Fibroblast of the conjunctiva (primary cell): ENCODE measurements at regions not wholly inside any gene's neighbourhood (a gene's known extent, or its start where the extent isn't known, plus 50 kb on each side); places are given as distances from the start of the nearest gene placed in this dataset.

Source experiments
- DNase-seq: peaks from one replicate; pipeline ENCODE4 v3.0.0-alpha.2; 2010; ENCODE audit warnings: low read depth

DNA sequence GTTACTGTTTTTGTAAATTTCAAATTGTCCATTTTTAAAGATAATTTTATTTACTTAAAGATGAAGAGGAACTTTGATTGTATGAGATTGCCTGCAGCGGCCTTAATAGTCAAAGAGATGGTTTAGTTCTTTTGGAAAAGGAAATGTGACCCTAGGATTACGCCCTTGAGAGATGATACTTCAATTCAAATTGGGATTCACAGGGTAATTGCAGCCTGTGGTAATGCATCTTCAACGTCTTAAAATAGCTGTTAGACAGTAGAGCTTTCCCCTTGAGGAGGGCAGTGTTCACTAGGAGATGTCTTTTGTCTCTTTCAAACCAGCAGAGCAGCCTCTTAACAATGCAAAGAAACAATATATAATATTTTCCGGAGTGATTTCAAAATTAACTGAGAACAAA is 127.1 kb downstream of the TAF11L14 start:
- DNase-seq = no peak

DNA sequence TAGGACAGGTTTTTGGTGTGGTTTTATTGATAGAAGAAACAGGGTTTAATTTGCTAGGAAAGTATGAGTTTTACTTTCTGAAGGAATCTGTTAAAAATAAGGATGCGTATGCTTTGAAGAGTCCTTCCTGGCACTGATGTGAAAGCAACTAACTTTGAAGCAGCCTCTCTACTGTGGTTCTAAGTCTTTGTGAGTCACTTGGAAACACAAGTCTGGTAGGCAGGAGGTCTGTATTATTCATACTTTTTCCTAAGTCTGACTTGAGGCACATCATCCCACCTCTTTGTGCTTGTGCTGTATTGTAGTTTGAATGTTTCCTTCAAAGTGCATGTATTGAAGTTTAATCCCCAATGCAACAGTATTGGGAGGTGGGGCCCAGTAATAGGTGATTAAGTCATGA is 129.0 kb downstream of the TAF11L14 start:
- no peak for DNase-seq

DNA sequence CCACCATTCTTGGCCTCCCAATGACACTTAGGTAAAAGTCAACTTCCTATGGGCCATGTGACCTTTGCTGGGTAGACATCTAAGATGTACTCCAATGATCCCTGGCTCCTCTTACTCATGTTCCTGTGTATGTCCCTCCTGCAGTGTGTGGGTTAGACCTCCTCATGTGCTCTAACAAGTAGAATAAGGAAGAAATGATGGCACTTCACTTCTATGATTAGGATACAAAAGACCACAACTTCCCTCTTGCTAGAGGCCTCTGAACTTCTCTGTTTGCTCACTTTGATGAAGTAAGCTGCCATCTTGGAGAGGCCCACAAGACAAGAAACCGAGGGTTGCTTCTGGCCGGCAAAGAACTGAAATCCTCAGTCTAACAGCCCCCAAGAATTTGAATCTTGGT is 131.8 kb downstream of the TAF11L14 start:
- no peak for DNase-seq

DNA sequence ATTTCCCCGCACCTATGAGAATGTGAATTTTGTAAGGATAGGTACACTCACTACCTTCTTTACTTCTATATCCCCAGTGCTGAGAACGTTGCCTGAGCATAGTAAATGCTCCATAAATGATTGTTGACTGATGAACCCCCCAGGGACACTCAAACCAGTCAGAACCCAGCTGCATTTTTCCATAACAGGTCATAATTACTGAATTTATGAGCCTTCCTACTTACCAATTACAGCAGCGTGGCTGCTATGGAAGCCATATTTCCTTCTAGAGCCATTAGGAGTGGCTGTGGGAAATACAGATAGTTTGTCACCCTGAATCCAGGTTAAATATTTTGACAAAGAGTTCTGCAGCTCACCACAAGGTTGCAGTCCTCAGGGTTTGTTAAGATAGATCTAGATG is 135.0 kb downstream of the TAF11L14 start:
- no peak for DNase-seq

DNA sequence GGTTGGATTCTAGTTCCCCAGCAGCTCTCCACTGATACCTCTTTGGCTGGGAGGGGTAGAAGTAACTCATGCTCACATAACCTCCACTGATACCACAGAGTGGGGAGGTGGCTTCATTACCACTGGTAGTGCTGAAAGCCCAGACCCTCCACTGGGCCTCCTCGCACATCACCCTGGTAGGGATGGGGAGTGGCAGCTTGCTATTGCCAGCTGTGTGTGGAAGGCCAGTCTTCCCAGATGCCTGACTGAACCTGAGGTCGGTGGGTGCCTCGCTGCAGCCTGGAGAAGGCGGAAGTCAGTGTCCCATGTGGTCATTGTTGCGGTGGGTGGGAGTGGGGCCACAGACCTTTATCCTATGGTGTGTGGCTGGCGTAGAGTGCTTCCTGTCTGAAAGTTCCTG is 138.0 kb downstream of the TAF11L14 start:
- no peak for DNase-seq

DNA sequence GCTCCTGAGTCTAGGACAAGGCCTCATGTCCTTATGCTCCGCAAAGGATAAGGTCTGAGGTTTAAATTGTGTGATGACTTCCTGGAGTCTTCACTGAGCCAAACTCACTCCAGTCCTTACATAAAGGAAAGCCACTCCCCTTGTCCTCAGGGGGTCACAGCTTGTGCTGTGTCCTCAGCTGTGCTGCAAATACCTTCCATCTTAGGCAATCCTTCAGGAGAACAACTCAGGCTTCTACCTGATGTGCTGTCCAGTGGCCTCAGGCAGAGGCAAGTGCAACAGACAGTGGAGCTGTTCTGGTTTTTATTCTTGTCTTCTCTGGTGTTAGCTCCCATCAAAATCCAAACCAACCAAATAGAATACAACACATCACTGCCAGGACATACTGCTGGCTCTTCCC is 151.5 kb downstream of the TAF11L14 start:
- DNase-seq = no peak

DNA sequence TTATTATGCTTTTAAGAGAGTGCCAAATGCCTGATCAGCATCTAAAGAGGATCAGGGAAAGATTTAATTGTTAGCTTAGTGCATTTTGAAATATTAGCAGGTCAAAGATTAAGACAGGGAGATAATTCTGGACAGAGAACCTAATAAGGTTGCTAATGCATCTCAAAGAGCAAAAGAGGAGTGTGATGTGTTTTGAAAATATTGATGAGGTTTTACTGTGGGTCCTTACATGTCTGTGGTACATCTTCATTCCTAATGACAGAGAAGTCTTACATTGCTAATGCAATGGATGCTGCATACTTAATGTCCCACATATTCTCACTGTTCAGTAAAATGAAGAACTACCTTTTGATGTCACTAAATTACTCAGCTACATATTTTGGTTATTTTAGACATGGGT is 154.1 kb downstream of the TAF11L14 start:
- DNase-seq = no peak

DNA sequence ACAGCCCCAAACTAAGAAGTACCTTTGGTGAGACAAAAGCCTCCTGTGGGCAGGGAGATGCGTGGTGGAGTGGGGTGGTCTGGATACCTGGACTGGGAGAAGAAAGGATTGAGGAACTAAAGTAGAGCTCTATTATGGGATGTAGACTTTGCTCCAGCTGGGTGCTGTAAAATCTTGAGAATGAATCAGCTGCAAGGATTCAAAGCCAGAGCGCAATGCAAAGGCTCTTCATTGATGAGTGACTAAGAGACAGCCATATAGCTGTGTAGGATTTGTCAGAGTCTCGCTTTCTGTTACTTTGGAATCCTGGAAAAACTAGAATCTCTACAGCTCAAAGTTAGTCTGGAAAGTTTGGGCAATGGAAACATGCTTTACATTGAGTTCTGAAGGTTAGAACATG is 159.9 kb downstream of the TAF11L14 start:
- DNase-seq = no peak

DNA sequence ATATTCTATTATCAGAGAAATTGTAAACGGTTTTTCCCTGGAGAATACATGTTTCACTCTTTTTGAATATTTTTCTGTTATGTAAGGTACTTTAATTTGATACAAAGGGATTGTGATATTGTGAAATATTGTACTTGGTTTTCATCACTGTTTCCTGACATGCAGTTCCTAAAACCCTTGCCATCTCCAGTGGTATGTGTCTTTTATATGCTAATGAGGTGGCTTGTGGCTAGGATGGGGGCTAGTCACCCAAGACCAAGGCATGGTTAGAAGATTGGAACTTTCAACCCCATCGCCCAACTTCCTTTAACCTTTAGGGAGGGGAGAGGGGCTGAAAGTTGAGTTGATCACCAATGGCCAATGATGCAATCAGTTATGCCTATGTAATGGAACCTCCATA is 160.6 kb downstream of the TAF11L14 start:
- no peak for DNase-seq

DNA sequence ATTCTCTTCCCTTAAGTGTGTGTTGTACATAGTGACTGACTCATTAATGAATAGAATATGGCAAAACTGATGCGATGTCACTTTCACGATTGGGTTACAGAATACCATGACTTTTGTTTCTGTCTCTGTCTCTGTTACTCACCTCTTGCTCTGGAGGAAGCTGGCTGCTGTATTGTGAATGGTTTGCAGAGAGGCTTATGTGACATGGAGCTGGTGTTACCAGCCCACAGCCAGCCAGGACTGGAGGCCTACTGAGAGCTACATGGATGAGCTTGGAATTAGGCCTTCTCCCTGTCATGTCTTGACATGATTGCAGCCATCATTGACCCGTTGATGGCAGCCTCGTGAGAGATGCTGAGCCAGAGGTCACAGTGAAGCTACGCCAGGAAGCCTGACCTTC is 161.9 kb downstream of the TAF11L14 start:
- no peak for DNase-seq

DNA sequence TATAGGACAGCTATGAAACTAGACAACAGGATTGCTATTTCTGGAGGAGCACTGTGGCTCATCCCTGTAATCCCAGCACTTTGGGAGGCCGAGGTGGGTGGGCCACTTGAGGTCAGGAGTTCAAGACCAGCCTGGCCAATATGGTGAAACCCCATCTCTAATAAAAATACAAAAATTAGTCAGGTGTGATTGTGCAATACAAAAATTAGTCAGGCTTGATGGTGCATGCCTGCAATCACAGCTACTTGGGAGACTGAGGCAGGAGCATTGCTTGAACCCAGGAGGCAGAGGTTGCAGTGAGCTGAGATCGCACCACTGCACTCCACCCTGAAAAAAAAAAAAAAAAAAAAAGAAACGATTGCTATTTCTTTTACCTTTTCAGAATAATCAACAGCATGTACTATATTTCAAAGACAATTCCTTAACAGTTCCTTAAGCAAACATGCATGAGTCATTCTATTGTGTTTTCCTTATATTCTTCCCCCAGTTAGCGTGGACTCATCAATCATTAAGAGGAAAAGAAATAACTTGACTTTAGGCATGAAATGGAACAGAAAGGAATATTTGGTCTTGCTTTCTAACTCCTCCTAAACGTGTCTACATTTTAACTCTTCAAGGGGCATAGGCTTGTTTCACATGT is 162.6 kb downstream of the TAF11L14 start:
- DNase-seq = no peak

DNA sequence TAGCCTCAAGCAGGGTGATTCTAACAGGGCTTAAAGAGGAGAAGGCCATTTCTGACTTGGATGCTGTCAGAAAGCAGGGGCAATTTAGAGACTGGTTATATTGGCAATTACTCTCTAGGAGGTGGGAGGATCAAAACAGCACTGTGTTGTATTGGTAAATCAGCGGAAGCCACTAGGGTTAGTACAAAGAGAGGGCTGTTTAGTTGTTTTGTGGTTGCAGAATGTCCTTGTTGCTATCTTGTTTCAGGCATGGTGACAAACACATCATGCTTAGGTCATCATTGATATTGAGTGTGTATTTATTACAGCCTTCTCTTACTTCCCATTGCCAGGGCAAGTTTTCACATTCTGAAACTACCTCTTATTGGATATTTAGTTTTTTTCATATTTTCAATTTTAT is 165.3 kb downstream of the TAF11L14 start:
- no peak for DNase-seq

DNA sequence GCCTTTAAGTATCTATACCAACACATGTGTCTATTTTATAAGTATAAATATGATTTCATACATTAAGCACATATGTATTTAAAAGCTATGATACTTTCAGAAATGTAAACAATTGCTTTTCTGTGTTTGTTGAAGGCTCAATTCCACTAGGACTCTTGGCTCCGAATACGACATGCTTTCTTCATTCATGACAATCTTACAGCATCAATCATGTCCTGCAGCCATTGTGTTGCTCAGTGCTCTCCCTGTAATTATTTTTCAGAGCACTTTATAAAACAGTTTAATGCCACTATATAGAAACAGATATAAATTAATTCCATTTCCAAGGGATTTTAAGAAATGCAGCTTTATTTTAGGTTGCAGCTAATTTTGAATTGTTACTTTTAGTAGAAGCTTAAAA is 167.3 kb downstream of the TAF11L14 start:
- DNase-seq = no peak

DNA sequence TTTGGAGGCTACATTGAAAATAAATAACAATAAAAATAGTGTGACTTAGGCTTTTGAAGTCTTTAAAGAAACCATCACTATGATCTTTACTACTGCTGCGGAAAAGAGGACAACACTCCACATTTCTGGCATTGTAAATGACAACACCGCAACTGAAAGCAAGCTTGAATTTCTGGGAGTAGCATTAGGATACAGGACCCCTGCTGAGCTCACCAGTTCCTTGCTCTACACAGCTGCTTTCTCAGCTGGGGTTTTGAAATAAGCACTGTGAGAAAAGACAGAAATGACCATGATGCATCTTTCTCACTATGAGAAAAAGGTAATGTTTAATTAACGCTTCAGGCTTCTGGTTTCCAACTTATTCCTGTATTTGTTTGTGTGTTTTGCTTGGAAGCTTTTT is 168.0 kb downstream of the TAF11L14 start:
- no peak for DNase-seq

DNA sequence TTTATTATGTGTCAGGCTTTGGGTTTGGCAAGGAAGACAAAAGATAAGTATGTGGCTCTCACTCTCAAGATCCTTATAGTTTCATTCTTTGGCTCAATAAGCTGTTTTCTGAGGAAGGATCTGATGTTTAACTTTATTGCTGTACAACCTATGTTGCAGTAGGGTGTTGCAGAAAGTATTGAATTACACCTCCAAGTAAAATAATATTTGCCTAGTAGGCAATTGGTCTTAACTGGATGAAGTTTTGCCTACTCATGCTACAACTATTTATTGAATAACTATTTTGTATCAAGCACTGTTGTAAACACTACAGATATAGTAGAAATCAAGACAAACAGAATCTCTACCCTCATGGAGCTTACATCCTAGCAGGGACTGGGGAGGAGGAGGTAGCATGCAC is 169.7 kb downstream of the TAF11L14 start:
- DNase-seq = no peak

DNA sequence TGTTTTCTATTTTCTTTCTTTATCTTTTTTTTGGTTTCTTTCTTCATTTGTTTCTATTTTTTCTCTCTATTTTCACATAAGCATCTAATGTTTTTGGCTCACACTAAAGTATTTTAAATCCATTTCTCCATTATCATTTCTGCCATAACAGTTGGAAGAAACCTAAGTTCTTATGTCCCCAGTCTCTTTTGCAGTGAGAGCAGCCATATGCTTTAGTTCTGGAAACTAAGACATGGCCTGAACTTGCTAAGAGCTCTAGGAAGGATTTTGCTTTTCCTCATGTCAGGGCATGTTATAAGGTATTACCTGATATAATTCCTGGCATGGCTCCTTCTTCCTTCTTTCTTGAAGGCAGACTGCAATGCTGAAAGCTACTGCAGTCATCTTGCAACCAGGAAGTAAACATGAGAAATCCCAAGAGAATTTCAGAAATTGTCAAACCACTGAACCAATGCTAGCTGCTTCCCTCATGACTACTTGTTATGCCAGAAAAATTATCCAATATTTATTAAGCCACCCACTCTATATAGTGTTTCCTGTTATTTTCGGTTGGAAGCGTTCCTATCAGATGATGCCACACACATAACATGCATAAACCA is 171.1 kb downstream of the TAF11L14 start:
- no peak for DNase-seq

DNA sequence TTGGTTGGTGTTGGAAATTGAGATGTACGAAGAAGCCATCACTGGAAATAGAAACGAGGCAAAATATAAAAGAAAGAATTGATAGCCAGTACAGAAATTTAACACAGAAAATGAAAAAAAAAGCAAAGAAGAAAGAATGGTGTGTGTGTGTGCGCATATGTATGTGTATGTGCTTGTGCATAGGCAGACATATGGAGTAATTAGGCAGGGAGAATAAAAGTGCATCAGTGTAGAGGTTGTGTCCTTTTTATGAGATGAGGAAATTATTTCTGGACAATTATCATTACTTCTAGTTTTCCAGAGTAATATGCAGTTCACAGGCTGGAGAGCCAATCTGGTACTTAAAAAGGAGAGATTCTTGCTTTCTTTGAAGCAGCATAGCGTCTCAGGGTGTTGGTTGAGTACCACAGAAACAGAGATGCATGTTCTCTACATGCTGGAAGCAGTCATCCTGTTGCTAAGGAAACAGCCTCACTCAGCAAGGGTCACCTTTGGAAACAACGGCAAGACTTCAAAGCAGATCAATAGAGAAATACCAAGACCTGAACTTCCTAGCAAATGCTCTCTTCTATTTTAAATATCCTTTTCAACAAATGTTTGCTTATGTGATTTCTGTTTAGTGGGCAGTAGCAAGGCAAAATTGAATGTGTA is 172.7 kb downstream of the TAF11L14 start:
- no peak for DNase-seq

DNA sequence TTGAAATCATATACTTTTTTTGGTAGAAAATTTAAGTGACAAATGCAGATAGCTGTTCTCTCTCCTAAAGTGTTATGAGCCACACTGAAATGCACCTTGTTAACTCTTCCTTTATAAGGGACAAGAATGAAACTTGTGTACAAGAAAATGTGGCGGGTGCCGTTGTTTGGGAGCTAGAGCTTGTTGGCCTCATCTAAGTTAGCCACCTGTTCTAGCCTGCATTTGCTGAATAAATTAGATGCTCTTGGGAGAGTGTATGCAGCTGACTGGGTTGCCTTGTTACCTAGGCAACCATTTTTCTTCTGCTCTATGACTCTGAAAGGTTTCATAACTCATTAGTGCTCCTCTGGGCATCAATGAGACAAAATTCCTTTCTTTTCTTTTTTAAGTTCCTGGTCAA is 174.3 kb downstream of the TAF11L14 start:
- no peak for DNase-seq

DNA sequence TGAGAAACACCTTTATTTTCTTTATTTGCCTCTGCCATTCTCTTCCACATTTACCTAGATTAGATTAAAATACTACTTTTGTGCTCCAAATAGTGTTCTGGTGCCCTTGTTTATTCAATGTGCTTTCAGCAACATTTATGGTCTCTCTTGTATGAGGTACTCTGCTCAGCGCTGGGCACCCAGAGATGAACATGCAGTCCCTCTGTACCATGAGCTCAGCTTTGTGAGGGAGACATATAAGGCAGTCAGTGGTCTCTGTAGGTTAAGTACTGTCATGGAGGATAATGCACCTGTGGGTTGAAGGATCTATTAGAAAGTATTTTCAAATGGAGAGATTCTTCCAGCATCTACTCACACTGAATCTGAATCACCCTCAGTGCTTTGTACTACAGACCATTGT is 176.5 kb downstream of the TAF11L14 start:
- DNase-seq = no peak

DNA sequence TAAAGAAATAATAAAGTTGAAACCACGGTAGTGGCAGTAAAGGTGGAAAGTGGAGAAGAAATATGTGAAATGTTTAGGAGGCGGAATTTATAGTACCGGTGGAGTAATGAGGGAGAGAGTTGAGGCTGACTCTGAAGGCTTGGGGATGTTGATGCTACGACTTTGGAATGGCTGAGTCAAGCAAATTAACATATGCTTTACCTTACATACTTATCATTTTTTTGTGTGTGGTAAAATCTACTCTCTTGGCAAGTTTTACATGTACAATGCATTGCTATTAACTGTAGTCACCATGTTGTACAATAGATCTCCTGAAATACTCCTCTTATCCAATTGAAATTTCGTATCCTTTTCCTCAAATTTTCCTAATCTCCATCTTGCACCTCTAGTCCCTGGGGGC is 179.0 kb downstream of the TAF11L14 start:
- no peak for DNase-seq

DNA sequence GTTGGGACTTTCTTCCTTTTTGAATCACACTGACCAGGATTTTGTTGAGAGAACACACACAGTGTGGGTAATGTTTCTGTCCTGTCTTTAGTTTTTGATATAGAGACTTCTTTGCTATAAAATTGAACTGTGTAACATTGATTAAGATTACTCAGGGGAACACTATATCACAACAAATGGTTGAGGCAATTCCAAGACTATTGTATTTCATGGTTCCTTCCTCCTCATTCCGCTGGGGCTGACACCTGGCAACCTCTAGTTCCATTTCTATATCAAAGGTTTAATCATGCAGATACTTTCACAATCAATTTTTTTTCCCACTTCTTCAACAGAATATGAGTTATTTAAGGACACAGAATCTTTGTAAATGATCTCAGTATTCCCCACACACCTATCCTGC is 182.2 kb downstream of the TAF11L14 start:
- no peak for DNase-seq

DNA sequence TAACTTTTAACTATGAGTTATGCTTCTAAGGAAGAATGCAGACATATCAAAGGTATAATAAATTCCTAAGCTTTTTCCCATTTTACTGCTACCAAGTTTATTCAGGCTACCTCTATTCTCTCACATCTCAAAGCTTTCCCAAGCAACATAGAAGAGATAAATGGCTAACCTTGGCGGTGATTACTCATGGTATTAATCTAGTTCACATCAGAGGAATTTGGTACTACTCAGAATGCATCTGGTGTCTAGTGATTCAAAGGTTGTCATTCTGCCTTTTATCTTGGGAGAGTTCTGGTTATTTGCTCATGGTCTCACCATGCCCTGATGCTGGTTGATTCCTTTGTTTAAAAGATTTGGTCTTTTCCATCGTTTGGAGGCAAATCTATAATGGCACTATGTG is 182.7 kb downstream of the TAF11L14 start:
- DNase-seq = no peak

DNA sequence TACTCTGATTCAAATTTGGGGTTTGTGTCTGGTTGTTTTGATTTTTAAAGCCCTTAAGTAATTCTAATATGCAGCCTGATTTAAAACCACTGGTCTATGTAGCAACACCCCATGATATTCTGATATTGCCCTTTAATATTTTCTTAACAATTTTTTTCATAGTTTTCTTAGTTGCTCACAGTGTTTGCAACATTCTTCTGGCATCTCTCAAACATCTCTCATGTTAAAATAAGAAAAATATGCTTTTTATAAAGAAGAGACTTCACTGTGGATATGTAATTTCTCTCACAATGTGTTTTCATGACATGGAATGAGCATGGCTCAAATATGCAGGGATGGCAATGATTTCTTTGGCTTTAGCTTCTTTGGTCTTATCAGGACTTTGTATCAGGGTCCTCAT is 183.7 kb downstream of the TAF11L14 start:
- DNase-seq = no peak

DNA sequence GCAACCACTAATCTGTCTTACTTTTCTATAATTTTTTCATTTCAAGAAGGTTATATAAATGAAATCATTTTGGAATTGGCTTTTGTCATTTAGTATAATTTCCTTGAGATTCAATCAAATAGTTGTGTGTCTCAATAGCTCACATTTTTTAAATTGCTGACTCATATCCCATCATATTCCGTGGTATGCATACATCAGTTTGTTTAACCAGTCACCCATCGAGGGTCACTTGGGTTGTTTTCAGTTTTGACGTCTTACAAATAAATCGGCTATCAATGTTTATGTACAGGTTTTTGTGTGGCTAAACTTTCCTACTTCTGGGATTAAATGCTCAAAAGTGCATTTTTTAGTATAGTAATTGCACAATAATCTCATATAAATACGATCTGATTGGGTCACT is 185.5 kb downstream of the TAF11L14 start:
- no peak for DNase-seq
